Spleen (tissue), 11 donors: ENCODE measurements at regions not wholly inside any gene's neighbourhood (a gene's known extent, or its start where the extent isn't known, plus 50 kb on each side); places are given as distances from the start of the nearest gene placed in this dataset.

Experiments used
- DNase-seq: peaks from one replicate; pipeline ENCODE4 v3.0.0-alpha.2; 2020
- H3K27ac ChIP-seq, 8 donors: fragments of 200-600 bp; sonication (generic) in 7 of 8; 1 replicate in 4 of 8; 2 replicates in 4 of 8; pipeline versions ENCODE4 v1.5.0 to v1.8.0; 2016 to 2021; ENCODE audit warnings: inconsistent platforms in 4 of 8, mild to moderate bottlenecking in 4 of 8, moderate library complexity in 1 of 8
- H3K27me3 ChIP-seq, 7 donors: fragments of 200-600 bp; sonication (generic) in 6 of 7; replicated peaks in 1 of 7; 1 replicate in 4 of 7; 2 replicates in 3 of 7; pipeline versions ENCODE4 v1.5.0 to v1.8.0; 2016 to 2021; ENCODE audit warnings: inconsistent platforms in 3 of 7, mild to moderate bottlenecking in 1 of 7
- H3K36me3 ChIP-seq, 6 donors: fragments of 200-600 bp; sonication (generic) in 5 of 6; 1 replicate in 4 of 6; 2 replicates in 2 of 6; pipeline versions ENCODE4 v1.5.0 to v1.8.0; 2016 to 2021; ENCODE audit warnings: inconsistent platforms in 2 of 6
- H3K4me1 ChIP-seq, 6 donors: fragments of 200-600 bp; sonication (generic) in 5 of 6; 1 replicate in 3 of 6; 2 replicates in 3 of 6; pipeline versions ENCODE4 v1.5.0 to v1.8.0; 2016 to 2021; ENCODE audit warnings: inconsistent platforms in 3 of 6
- H3K4me3 ChIP-seq, 8 donors: fragments of 200-600 bp; sonication (generic) in 7 of 8; 1 replicate in 4 of 8; 2 replicates in 4 of 8; pipeline versions ENCODE4 v1.5.0 to v1.8.0; 2016 to 2021; ENCODE audit warnings: inconsistent platforms in 4 of 8, mild to moderate bottlenecking in 4 of 8, moderate library complexity in 2 of 8
- H3K9me3 ChIP-seq, 8 donors: fragments of 200-600 bp; sonication (generic) in 7 of 8; 1 replicate in 4 of 8; 2 replicates in 4 of 8; pipeline versions ENCODE4 v1.5.0 to v1.8.0; 2016 to 2021; ENCODE audit warnings: inconsistent platforms in 4 of 8
- POLR2A ChIP-seq, 3 donors: fragments of 450-650 bp; IDR thresholded peaks; one replicate each; pipeline ENCODE4 v1.5.1; 2017; ENCODE audit warnings: antibody characterized with exemption in 3 of 3, mild to moderate bottlenecking in 1 of 3
- POLR2AphosphoS5 ChIP-seq, 3 donors: sonication (generic); formaldehyde crosslinking; IDR thresholded peaks; one replicate each; pipeline ENCODE4 v1.5.1; 2017; ENCODE audit warnings: antibody characterized with exemption in 3 of 3
- whole genome bisulfite sequencing, 5 donors: extraction: QIAGEN DNeasy Blood & Tissue Kit in 3 of 5; methylation state at CpG; one replicate each; pipeline versions ENCODE4 v1.1.5 to v1.1.7; 2013 to 2018; 5-methylcytosine and 5-hydroxymethylcytosine counted together
- intact Hi-C: fragments of 100-400 bp; cut with DNase I; formaldehyde crosslinking; loops from one replicate; pipeline ENCODE4 v1.15.0; 2023; ENCODE audit warnings: low total_unique reads
- TF ChIP-seq, protein P1 (sequence below), 11 experiments: fragments of 200-600 bp in 7 of 11; fragments of 450-650 bp in 4 of 11; sonication (generic) in 4 of 11; IDR thresholded peaks in 8 of 11; conservative IDR thresholded peaks in 3 of 11; 1 replicate in 7 of 11; 2 replicates in 4 of 11; pipeline versions ENCODE4 v1.4.0 to v1.8.0; 2016 to 2021; ENCODE audit warnings: antibody characterized with exemption in 11 of 11, inconsistent platforms in 4 of 11, mild to moderate bottlenecking in 1 of 11
- donor health status: healthy with polysubstance abuse.
- donor health status: DM: no; HTN: no; CAD: no; lungs with moderate emphysema.
- donor health status: DM: no; HTN: no; CAD: no.
- donor health status: Bipolar disorder and iron deficiency.
- donor health status: healthy.
- donor health status: DM: no; HTN: no; CAD: no.
- donor health status: DM: yes; HTN: yes; CAD: no.

- intact Hi-C loops: no loop called here
- WGBS, 5 donors: 87 to 94% (median 91%) methylated on average over 9 to 17 of the region's 17 CpGs
- H3K4me1 ChIP-seq: no peaks in the 10 kb centered on the region
- no peak overlapping the region for H3K27ac ChIP-seq
- no peaks in the 10 kb centered on the region for H3K27me3 ChIP-seq
- H3K36me3 ChIP-seq: no peaks in the 10 kb centered on the region
- no peak for DNase-seq
- H3K9me3 ChIP-seq: peaks cover 0 to 29% (median 15%) of the 10 kb centered on the region in 8 donors
- TF ChIP-seq, protein P1, sequence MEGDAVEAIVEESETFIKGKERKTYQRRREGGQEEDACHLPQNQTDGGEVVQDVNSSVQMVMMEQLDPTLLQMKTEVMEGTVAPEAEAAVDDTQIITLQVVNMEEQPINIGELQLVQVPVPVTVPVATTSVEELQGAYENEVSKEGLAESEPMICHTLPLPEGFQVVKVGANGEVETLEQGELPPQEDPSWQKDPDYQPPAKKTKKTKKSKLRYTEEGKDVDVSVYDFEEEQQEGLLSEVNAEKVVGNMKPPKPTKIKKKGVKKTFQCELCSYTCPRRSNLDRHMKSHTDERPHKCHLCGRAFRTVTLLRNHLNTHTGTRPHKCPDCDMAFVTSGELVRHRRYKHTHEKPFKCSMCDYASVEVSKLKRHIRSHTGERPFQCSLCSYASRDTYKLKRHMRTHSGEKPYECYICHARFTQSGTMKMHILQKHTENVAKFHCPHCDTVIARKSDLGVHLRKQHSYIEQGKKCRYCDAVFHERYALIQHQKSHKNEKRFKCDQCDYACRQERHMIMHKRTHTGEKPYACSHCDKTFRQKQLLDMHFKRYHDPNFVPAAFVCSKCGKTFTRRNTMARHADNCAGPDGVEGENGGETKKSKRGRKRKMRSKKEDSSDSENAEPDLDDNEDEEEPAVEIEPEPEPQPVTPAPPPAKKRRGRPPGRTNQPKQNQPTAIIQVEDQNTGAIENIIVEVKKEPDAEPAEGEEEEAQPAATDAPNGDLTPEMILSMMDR (IDR thresholded peaks at IDR 0.05 in 8 of 11, conservative IDR thresholded peaks at IDR 0.05 in 3 of 11): no peak
- TF ChIP-seq POLR2A (IDR thresholded peaks at IDR 0.05) (no peak), POLR2AphosphoS5 (IDR thresholded peaks at IDR 0.05) (no peak)
- H3K4me3 ChIP-seq: no peak overlapping the region
These were observed 51.8 kb downstream of the POM121L12 start for GRCh38 chr7:53087274-53087673.

- no peak overlapping the region for H3K27ac ChIP-seq
These were observed 58.8 kb downstream of the POM121L12 start for GRCh38 chr7:53094191-53094590.

DNA sequence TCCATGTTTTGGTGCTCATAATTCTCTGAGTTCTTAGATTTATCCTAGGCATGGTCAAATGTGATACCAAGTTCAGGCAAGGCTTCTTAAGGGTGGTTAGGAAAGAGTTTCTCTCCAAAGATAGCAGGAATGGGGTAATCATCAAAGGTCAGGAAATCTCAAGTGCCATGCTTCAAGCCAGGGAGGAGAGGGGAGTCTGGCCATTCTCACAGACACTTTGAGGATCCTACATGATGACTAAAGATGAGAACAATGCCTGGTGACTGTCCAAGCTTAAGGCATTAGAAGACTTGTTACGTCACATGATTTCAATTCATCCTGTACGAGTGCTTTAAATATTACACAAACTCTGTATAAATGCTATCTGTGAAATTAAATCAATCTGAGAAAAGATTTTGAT, 59.4 kb downstream of the POM121L12 start:
- H3K27me3 ChIP-seq: no peaks in the 10 kb centered on the region
- TF ChIP-seq POLR2A (IDR thresholded peaks at IDR 0.05) (no peak), POLR2AphosphoS5 (IDR thresholded peaks at IDR 0.05) (no peak)
- TF ChIP-seq, protein P1 (IDR thresholded peaks at IDR 0.05 in 8 of 11, conservative IDR thresholded peaks at IDR 0.05 in 3 of 11): no peak

More at GRCh38 chr7:53094191-53094590, 58.8 kb downstream of the POM121L12 start:
- Histone ChIP-seq H3K9me3 (peaks cover 0 to 17% (median 6%) of the 10 kb centered on the region in 8 donors), H3K27me3 (no peaks in the 10 kb centered on the region), H3K36me3 (no peaks in the 10 kb centered on the region), H3K4me1 (no peaks in the 10 kb centered on the region), H3K4me3 (no peak overlapping the region)
- DNase-seq: no peak
- TF ChIP-seq, protein P1 (IDR thresholded peaks at IDR 0.05 in 8 of 11, conservative IDR thresholded peaks at IDR 0.05 in 3 of 11): no peak
- TF ChIP-seq POLR2A (IDR thresholded peaks at IDR 0.05): no peak
- no peak for TF ChIP-seq POLR2AphosphoS5 (IDR thresholded peaks at IDR 0.05)
- intact Hi-C loops: no loop called here
- WGBS, 5 donors: 73 to 85% (median 77%) methylated on average over 3 of the region's 3 CpGs

GRCh38 chr7:53095731-53096501, 60.5 kb downstream of the POM121L12 start:
- Histone ChIP-seq H3K4me3 (no peak overlapping the region), H3K27ac (no peak overlapping the region), H3K9me3 (peaks cover 0 to 21% (median 12%) of the 10 kb centered on the region in 8 donors), H3K36me3 (no peaks in the 10 kb centered on the region), H3K27me3 (no peaks in the 10 kb centered on the region), H3K4me1 (no peaks in the 10 kb centered on the region)
- WGBS, 5 donors: 29 to 49% (median 44%) methylated on average over 3 of the region's 3 CpGs
- TF ChIP-seq, protein P1 (IDR thresholded peaks at IDR 0.05 in 8 of 11, conservative IDR thresholded peaks at IDR 0.05 in 3 of 11): no peak
- no peak for TF ChIP-seq POLR2A (IDR thresholded peaks at IDR 0.05)
- TF ChIP-seq POLR2AphosphoS5 (IDR thresholded peaks at IDR 0.05): no peak
- intact Hi-C loops: no loop called here
- no peak for DNase-seq

More for the DNA sequence above, 59.4 kb downstream of the POM121L12 start:
- WGBS, 5 donors: 79 to 89% (median 86%) methylated on average over 2 of the region's 2 CpGs
- H3K36me3 ChIP-seq: no peaks in the 10 kb centered on the region
- H3K27ac ChIP-seq: no peak overlapping the region
- peaks cover 0 to 18% (median 8%) of the 10 kb centered on the region in 8 donors for H3K9me3 ChIP-seq
- H3K4me1 ChIP-seq: no peaks in the 10 kb centered on the region
- intact Hi-C loops: no loop called here
- DNase-seq: no peak
- no peak overlapping the region for H3K4me3 ChIP-seq
